GM12878 (cell line): ENCODE measurements at regions not wholly inside any gene's neighbourhood (a gene's known extent, or its start where the extent isn't known, plus 50 kb on each side); places are given as distances from the start of the nearest gene placed in this dataset.

ENCODE experiments used
- CBX5 ChIP-seq: sonication (generic); IDR thresholded peaks from 2 replicates; pipeline ENCODE4 v1.6.1; 2016; ENCODE audit warnings: low read depth, moderate library complexity, mild to moderate bottlenecking, inconsistent platforms
- DPF2 ChIP-seq: fragments of 450-650 bp; IDR thresholded peaks from 2 replicates; pipeline ENCODE4 v1.6.1; 2017; ENCODE audit warnings: mild to moderate bottlenecking
- FOXM1 ChIP-seq: IDR thresholded peaks from 2 replicates; pipeline ENCODE4 v1.6.1; 2012; ENCODE audit warnings: low read depth, mild to moderate bottlenecking, inconsistent platforms, low read length, moderate library complexity
- JUNB ChIP-seq: IDR thresholded peaks from 2 replicates; pipeline ENCODE4 v1.6.1; 2016; ENCODE audit warnings: antibody characterized with exemption, mild to moderate bottlenecking
- SUZ12 ChIP-seq: fragments of 200-600 bp; sonication (generic); IDR thresholded peaks from one replicate; pipeline ENCODE4 v1.6.1; 2018; ENCODE audit warnings: antibody characterized with exemption, mild to moderate bottlenecking; ENCODE audit not compliant: unreplicated experiment
- ZBED1 ChIP-seq: IDR thresholded peaks from 2 replicates; pipeline ENCODE4 v1.6.1; 2016; ENCODE audit warnings: borderline replicate concordance
- ZNF217 ChIP-seq: fragments of 450-650 bp; IDR thresholded peaks from 2 replicates; pipeline ENCODE4 v1.6.1; 2017; ENCODE audit warnings: antibody characterized with exemption, mild to moderate bottlenecking
- ZNF274 ChIP-seq: IDR thresholded peaks from one replicate; pipeline ENCODE4 v1.8.0; 2011; ENCODE audit not compliant: insufficient read length, insufficient read depth
- ZNF384 ChIP-seq: IDR thresholded peaks from 2 replicates; pipeline ENCODE4 v1.6.1; 2012; ENCODE audit warnings: low read depth, mild to moderate bottlenecking, low read length, improper control_type of control experiment, borderline replicate concordance
- ZNF592 ChIP-seq: fragments of 450-650 bp; IDR thresholded peaks from 2 replicates; pipeline ENCODE4 v1.6.1; 2017; ENCODE audit warnings: mild to moderate bottlenecking, moderate library complexity
- TF ChIP-seq, protein P1 (sequence below): fragments of 450-650 bp; IDR thresholded peaks from 2 replicates; pipeline ENCODE4 v1.6.1; 2017; ENCODE audit warnings: mild to moderate bottlenecking, moderate library complexity
- TF ChIP-seq, protein P2 (sequence below): fragments of 450-650 bp; formaldehyde crosslinking; IDR thresholded peaks from 2 replicates; pipeline ENCODE4 v1.5.0; 2022; ENCODE audit warnings: mild to moderate bottlenecking, missing genetic modification characterization
- TF ChIP-seq, protein P3 (sequence below): IDR thresholded peaks from 2 replicates; pipeline ENCODE4 v1.6.1; 2011; ENCODE audit warnings: low read depth, mild to moderate bottlenecking, low read length, moderate library complexity, borderline replicate concordance; ENCODE audit errors: extremely low read depth
- TF ChIP-seq, protein P4 (sequence below): fragments of 450-650 bp; IDR thresholded peaks from 2 replicates; pipeline ENCODE4 v1.6.1; 2018; ENCODE audit warnings: mild to moderate bottlenecking, low read depth, moderate library complexity; ENCODE audit not compliant: partially characterized antibody

DNA sequence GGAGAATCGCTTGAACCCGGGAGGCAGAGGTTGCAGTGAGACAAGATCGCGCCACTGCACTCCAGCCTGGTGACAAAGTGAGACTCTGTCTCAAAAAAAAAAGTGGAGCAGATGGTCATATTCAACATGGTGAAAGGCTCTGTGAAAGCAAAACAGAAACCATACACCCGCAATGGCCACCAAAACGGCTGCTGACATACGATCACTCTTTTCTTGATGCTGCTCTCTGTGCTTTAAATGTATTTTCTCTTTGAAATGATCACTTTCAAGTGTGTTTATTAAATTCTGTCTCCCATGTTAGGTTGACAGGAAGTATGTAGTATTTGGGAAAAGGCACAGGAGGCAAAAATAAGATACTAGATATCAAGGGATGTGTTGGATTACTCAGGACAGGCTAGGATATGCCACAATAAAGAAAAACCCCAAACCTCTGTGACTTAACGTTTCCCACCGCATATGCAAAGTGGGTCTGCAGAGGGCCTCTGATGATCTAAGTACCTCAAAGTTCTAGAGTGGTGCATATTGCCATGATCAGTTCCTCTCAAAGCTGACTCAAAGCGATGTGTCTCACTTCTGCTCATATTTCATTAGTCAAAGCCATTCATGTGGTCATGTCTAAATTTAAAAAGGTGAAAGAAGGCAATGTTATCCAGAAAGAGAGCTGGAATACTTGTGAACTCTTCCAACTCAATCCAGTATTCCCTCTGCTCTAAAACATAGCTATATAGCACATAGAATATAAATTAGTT is 155.1 kb upstream of the SOX4 start (continued):
- TF ChIP-seq, protein P1, sequence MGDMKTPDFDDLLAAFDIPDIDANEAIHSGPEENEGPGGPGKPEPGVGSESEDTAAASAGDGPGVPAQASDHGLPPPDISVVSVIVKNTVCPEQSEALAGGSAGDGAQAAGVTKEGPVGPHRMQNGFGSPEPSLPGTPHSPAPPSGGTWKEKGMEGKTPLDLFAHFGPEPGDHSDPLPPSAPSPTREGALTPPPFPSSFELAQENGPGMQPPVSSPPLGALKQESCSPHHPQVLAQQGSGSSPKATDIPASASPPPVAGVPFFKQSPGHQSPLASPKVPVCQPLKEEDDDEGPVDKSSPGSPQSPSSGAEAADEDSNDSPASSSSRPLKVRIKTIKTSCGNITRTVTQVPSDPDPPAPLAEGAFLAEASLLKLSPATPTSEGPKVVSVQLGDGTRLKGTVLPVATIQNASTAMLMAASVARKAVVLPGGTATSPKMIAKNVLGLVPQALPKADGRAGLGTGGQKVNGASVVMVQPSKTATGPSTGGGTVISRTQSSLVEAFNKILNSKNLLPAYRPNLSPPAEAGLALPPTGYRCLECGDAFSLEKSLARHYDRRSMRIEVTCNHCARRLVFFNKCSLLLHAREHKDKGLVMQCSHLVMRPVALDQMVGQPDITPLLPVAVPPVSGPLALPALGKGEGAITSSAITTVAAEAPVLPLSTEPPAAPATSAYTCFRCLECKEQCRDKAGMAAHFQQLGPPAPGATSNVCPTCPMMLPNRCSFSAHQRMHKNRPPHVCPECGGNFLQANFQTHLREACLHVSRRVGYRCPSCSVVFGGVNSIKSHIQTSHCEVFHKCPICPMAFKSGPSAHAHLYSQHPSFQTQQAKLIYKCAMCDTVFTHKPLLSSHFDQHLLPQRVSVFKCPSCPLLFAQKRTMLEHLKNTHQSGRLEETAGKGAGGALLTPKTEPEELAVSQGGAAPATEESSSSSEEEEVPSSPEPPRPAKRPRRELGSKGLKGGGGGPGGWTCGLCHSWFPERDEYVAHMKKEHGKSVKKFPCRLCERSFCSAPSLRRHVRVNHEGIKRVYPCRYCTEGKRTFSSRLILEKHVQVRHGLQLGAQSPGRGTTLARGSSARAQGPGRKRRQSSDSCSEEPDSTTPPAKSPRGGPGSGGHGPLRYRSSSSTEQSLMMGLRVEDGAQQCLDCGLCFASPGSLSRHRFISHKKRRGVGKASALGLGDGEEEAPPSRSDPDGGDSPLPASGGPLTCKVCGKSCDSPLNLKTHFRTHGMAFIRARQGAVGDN = no peak
- TF ChIP-seq ZNF592 = peak; percentile 52; the same call in 1 of the 2 replicates
- TF ChIP-seq ZNF384 = peak; percentile 71; the same call in 1 of the 2 replicates
- TF ChIP-seq, protein P2, sequence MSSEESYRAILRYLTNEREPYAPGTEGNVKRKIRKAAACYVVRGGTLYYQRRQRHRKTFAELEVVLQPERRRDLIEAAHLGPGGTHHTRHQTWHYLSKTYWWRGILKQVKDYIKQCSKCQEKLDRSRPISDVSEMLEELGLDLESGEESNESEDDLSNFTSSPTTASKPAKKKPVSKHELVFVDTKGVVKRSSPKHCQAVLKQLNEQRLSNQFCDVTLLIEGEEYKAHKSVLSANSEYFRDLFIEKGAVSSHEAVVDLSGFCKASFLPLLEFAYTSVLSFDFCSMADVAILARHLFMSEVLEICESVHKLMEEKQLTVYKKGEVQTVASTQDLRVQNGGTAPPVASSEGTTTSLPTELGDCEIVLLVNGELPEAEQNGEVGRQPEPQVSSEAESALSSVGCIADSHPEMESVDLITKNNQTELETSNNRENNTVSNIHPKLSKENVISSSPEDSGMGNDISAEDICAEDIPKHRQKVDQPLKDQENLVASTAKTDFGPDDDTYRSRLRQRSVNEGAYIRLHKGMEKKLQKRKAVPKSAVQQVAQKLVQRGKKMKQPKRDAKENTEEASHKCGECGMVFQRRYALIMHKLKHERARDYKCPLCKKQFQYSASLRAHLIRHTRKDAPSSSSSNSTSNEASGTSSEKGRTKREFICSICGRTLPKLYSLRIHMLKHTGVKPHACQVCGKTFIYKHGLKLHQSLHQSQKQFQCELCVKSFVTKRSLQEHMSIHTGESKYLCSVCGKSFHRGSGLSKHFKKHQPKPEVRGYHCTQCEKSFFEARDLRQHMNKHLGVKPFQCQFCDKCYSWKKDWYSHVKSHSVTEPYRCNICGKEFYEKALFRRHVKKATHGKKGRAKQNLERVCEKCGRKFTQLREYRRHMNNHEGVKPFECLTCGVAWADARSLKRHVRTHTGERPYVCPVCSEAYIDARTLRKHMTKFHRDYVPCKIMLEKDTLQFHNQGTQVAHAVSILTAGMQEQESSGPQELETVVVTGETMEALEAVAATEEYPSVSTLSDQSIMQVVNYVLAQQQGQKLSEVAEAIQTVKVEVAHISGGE (CRISPR knock-in tag) = no peak
- peak; percentile 98 for TF ChIP-seq ZBED1
- peak; percentile 99 for TF ChIP-seq JUNB
- peak; percentile 99 for TF ChIP-seq DPF2
- peak; percentile 95 for TF ChIP-seq ZNF217
- no peak for TF ChIP-seq SUZ12
- no peak for TF ChIP-seq ZNF274
- TF ChIP-seq CBX5 = peak; percentile 51; the same call in 1 of the 2 replicates
- TF ChIP-seq, protein P3, sequence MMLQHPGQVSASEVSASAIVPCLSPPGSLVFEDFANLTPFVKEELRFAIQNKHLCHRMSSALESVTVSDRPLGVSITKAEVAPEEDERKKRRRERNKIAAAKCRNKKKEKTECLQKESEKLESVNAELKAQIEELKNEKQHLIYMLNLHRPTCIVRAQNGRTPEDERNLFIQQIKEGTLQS = no peak
- TF ChIP-seq FOXM1 = peak; percentile 96
- TF ChIP-seq, protein P4, sequence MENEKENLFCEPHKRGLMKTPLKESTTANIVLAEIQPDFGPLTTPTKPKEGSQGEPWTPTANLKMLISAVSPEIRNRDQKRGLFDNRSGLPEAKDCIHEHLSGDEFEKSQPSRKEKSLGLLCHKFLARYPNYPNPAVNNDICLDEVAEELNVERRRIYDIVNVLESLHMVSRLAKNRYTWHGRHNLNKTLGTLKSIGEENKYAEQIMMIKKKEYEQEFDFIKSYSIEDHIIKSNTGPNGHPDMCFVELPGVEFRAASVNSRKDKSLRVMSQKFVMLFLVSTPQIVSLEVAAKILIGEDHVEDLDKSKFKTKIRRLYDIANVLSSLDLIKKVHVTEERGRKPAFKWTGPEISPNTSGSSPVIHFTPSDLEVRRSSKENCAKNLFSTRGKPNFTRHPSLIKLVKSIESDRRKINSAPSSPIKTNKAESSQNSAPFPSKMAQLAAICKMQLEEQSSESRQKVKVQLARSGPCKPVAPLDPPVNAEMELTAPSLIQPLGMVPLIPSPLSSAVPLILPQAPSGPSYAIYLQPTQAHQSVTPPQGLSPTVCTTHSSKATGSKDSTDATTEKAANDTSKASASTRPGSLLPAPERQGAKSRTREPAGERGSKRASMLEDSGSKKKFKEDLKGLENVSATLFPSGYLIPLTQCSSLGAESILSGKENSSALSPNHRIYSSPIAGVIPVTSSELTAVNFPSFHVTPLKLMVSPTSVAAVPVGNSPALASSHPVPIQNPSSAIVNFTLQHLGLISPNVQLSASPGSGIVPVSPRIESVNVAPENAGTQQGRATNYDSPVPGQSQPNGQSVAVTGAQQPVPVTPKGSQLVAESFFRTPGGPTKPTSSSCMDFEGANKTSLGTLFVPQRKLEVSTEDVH = peak; percentile 38
